Vagina (tissue), 2 donors: ENCODE measurements at regions not wholly inside any gene's neighbourhood (a gene's known extent, or its start where the extent isn't known, plus 50 kb on each side); places are given as distances from the start of the nearest gene placed in this dataset.

Experiments
- POLR2A ChIP-seq, 2 donors: fragments of 450-650 bp; IDR thresholded peaks; one replicate each; pipeline ENCODE4 v1.6.1; 2017; ENCODE audit warnings: antibody characterized with exemption in 2 of 2, mild to moderate bottlenecking in 2 of 2, moderate library complexity in 2 of 2
- POLR2AphosphoS5 ChIP-seq, 2 donors: sonication (generic); formaldehyde crosslinking; IDR thresholded peaks; one replicate each; pipeline ENCODE4 v1.9.0; 2017; ENCODE audit warnings: antibody characterized with exemption in 2 of 2, mild to moderate bottlenecking in 2 of 2, low read depth in 1 of 2; ENCODE audit not compliant: insufficient read depth in 1 of 2
- TF ChIP-seq, protein P1 (sequence below), 3 experiments: fragments of 450-650 bp in 2 of 3; fragments of 200-600 bp in 1 of 3; sonication (generic) in 1 of 3; IDR thresholded peaks; one replicate each; pipeline ENCODE4 v1.5.1; 2017 to 2019; ENCODE audit warnings: antibody characterized with exemption in 3 of 3, mild to moderate bottlenecking in 2 of 3, moderate library complexity in 2 of 3

- TF ChIP-seq, protein P1, sequence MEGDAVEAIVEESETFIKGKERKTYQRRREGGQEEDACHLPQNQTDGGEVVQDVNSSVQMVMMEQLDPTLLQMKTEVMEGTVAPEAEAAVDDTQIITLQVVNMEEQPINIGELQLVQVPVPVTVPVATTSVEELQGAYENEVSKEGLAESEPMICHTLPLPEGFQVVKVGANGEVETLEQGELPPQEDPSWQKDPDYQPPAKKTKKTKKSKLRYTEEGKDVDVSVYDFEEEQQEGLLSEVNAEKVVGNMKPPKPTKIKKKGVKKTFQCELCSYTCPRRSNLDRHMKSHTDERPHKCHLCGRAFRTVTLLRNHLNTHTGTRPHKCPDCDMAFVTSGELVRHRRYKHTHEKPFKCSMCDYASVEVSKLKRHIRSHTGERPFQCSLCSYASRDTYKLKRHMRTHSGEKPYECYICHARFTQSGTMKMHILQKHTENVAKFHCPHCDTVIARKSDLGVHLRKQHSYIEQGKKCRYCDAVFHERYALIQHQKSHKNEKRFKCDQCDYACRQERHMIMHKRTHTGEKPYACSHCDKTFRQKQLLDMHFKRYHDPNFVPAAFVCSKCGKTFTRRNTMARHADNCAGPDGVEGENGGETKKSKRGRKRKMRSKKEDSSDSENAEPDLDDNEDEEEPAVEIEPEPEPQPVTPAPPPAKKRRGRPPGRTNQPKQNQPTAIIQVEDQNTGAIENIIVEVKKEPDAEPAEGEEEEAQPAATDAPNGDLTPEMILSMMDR (IDR thresholded peaks at IDR 0.05): no peak
- TF ChIP-seq POLR2AphosphoS5 (IDR thresholded peaks at IDR 0.05; ENCODE audit: insufficient read depth in 1 of 2, low read depth in 1 of 2) (no peak), POLR2A (IDR thresholded peaks at IDR 0.05) (no peak)
Observed at GRCh38 chr11:28858076-28858475, 749.9 kb downstream of the METTL15 start.
